HG02642 (cell line): ENCODE measurements at regions not wholly inside any gene's neighbourhood (a gene's known extent, or its start where the extent isn't known, plus 50 kb on each side); places are given as distances from the start of the nearest gene placed in this dataset.

Source experiments
- ATAC-seq: cut with Tn5 transposase; IDR thresholded peaks from one replicate; pipeline ENCODE4 v1.9.1; 2021; ENCODE audit warnings: mild to moderate bottlenecking; ENCODE audit not compliant: unreplicated experiment, poor library complexity

DNA sequence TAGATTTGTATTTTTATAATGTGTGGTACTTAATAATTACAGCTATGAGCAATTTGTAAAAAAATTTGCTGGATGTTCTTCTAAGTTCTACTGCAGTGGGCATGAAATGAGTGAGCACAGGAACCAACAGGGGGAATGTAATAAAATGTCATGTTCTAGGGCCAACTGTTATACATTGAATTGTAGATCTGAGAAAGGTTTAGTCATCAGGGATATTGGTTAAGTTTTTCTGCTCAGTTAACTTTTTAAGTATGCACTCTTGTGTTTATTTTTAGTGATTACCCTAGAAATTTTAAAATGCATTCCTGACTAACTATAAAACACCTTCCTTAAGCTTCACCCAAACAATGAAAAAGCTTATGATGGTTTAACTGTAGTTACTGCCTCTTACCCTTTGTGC, 101.8 kb downstream of the CAND1 start:
- no peak for ATAC-seq

GRCh38 chr12:67377021-67377420, 107.9 kb downstream of the CAND1 start:
- no peak for ATAC-seq

DNA sequence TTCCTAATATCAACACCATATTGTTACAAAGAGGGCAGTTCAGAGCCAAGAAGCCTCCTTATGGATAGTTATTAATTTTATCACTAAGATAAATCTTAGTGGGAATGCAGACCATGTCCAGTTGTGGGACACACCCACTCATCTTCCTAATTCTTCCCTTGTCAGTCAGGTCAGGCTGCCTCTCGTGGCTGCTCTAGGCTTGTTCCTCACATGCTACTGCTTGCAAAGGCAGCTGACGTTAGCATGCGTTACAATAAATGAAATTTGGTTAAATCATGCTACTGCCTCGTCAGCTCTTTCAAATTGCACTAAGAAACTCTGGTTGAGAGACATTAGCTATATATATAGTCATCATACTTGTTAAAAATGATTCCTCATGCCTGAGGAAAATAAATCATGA, 108.4 kb downstream of the CAND1 start:
- no peak for ATAC-seq

GRCh38 chr12:67382241-67382871, 113.2 kb downstream of the CAND1 start:
- ATAC-seq = no peak

- ATAC-seq = no peak
These were observed 117.9 kb downstream of the CAND1 start for GRCh38 chr12:67386869-67387565.

GRCh38 chr12:67388331-67389138, 119.4 kb downstream of the CAND1 start:
- ATAC-seq = no peak

GRCh38 chr12:67390273-67390672, 121.1 kb downstream of the CAND1 start:
- no peak for ATAC-seq

- no peak for ATAC-seq
These were observed 121.9 kb downstream of the CAND1 start for GRCh38 chr12:67391034-67391433.

DNA sequence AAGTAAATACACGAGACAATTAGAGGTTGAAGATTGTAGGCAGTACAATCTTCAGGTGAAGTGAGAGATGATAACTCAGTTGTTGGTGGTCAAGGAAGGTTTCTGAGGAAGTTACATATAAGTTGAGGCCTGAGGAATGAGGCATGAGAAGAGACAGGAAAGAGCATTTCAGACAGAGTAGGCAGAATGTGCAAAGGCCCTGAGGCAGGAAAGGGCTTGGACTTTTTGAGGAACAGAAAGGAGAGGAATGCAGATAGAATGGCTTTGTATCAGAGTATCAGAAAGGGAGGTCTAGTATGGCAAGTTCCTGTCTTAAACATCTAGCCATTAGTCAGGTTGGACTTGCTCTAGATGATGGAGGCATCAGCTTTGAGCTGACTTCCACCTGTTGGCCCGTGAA, 122.5 kb downstream of the CAND1 start:
- ATAC-seq = no peak

GRCh38 chr12:67394550-67394949, 125.4 kb downstream of the CAND1 start:
- ATAC-seq = no peak

DNA sequence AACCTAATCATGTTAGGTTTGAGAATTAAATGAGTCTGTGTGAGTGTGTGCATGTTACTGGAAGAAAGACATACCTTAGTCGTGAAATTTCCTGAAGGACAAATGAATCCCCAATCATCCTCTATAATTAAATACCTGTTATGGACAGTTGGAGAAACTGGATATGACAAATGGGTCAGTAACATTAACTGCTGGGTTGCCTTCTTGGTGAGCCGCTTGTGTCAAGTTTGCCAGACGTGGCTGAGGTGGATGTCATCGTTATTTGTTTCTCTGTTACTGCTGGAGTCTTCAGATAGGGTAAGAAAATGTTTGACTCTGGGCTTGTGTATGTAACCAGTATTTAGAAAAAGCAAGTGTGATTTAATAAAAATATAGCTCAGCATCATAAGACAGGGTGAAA, 131.6 kb downstream of the CAND1 start:
- no peak for ATAC-seq

DNA sequence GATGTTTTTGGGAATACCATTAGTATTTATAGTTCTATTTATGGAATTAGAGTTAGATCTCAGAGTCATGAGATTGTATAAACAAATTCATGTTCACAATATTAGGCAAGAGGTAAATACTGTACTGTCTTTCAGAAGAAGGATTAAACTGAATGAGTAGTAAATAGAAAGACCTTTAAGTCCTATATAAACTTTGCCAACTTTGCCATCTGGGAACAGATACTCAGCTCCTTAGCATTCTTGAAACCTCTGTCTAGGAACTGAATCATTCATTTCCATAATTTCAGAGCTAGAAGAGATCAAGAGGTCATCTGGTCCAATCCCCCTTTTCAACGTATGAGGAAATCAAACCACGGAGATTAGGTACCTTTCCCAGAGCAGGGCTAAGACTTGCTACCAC, 141.1 kb downstream of the CAND1 start:
- no peak for ATAC-seq

GRCh38 chr12:67410667-67411067, 141.5 kb downstream of the CAND1 start:
- ATAC-seq = no peak

- no peak for ATAC-seq
These were observed 142.4 kb downstream of the CAND1 start for GRCh38 chr12:67411562-67411961.

GRCh38 chr12:67413577-67413976, 144.4 kb downstream of the CAND1 start:
- no peak for ATAC-seq

DNA sequence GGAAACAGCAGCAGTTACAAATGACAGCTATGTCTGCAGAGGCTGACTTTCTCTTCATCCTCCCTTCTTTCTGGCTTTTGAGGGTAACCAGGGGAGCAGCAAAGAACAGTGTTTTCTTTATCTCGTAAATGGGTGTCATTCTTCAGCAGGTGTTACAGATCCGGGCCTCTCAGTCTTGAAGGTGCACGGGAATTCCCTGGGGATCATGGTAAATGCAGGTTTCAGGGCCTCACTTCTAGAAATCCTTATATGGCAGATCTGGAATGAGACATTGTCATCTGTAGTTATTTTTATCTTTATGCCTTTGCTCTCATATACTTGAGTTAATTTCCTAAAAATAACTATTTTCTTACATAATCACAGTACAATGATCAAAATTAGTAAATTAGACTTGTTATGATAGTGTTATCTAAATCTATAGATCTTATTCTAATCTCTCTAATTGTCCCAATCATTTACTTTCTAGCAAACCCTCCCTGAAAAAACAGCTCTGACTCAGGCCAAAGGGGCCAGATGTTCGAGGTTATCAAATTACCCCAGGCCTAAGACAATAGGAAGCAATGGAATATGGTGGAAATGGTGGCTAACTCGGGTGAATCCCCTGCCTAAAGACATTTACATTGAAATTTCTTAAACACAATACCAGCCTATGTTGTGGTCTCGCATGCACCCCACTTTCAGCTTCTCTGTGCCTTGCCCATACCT, 145.0 kb downstream of the CAND1 start:
- ATAC-seq = no peak

DNA sequence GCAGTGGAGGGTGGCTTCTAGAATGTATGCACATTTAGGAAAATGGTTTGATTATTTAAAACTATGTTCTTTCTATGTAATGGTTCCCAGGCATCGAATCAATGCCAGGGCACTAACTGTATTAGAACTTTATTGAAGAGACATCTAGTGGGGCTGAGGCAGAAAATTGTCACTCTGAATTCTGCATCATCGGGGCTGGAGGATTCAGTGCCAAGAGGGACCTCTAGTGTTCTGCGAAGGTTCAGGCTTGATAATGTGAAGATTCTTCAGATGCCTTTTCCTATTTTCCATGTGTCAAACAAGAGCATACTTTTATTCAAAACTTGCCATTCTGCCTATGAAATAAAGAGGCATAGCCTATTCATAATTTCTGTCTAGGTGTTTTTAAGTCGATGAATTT, 146.3 kb downstream of the CAND1 start:
- ATAC-seq = no peak

DNA sequence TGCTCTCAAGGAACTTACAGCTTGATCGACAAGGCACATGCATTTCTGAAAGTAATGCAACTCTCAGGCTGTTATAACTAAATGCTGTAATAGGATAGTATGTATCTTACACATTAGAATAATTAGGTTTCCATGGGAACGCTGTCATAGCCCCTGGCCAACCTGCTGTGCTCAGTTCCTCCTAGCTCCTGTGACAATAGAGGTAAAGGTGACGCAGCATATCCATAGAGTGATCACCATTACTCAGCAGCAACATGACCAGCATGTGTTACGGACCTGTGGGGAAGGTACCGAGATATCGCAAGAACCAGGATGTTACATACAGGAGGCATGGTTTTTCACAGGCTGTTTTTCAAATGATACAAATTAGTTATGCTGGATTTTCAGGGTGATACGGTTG, 150.7 kb downstream of the CAND1 start:
- ATAC-seq = no peak

DNA sequence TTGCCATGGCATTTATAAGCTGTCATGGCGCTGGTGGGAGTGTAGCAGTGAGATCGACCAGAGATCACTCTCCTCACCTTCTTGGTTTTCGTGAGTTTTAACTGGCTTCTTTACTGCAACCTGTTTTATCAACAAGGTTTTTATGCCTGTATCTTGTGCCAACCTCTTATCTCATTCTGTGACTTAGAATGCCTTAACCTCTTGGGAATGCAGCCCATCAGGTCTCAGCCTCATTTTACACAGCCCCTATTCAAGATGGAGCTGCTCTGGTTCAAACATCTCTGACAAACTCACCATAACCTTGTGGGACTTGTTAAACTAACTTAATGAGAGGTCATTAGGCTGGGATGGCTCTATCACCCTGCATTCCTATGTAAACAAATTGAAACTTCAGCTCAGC, 151.3 kb downstream of the CAND1 start:
- no peak for ATAC-seq

DNA sequence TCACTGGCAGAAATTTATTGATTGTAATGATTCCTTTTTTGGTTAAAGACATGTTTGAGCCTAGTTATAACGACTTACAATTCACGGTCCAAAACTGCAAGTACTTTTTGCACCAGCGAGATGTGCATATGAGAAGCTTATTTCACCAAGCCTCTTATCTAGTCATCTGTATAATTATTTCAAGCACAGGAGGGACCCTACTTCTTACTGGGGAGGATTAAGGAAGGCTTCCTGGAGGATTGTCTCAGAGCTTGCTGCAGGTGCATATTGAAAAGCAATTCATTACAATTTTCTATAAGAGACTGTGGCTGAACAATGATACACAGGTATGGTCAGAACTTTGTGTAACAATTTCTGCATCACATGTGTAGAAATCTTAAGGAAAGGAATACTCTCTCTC, 152.9 kb downstream of the CAND1 start:
- ATAC-seq = no peak

DNA sequence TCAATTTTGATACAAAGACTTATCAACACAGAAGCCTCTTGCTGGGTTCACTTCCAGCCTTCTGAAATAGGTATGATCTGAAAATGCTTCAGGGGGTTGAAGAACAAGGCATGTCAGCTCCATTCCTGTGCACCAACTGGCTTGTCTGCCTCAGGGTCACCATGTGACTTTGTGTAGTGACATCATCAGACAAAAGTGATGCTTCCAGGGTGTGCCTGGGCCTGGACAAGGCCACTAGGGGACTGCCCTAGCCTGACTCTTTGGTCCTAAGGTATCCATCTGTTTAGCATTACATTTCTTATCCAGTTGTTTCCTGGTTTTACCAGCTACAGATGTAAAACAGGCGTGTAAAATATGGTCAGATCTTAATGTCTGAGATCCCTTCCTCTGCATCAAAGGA, 155.6 kb downstream of the CAND1 start:
- no peak for ATAC-seq
